ENCODE measurements at regions not wholly inside any gene's neighbourhood (a gene's known extent, or its start where the extent isn't known, plus 50 kb on each side); places are given as distances from the start of the nearest gene placed in this dataset.

DNA sequence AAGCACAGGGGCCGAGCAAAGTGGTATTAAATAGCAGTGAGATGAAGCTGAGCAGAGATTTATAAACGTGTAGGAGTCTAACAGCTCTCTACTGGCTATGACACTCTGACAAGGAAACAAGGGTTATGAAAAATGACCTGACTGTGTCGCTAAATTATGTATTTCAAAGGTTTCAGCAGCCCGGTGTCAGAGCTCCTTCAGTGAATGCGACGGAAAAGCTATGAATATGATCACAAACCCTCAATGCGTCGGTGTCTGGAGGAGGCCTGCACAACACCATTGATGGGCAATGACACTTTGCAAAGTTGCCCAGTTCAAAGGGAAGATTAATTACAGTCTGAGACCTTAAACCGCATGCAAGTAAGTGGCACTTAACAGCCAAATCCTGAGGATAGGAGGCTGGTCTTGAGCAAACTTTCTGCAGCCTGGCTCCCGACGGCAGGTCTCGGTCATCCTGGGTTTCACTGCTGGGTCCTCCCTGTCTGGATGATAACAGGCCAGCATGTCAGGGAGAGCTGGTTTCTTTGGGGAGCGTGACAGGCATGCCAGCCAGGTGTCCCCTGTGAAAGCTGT is 615.1 kb upstream of the SALL3 start:
- H3K4me3 ChIP-seq (ENCODE audit: low read depth, low read length): no peak overlapping the region
- TF ChIP-seq, protein P1, sequence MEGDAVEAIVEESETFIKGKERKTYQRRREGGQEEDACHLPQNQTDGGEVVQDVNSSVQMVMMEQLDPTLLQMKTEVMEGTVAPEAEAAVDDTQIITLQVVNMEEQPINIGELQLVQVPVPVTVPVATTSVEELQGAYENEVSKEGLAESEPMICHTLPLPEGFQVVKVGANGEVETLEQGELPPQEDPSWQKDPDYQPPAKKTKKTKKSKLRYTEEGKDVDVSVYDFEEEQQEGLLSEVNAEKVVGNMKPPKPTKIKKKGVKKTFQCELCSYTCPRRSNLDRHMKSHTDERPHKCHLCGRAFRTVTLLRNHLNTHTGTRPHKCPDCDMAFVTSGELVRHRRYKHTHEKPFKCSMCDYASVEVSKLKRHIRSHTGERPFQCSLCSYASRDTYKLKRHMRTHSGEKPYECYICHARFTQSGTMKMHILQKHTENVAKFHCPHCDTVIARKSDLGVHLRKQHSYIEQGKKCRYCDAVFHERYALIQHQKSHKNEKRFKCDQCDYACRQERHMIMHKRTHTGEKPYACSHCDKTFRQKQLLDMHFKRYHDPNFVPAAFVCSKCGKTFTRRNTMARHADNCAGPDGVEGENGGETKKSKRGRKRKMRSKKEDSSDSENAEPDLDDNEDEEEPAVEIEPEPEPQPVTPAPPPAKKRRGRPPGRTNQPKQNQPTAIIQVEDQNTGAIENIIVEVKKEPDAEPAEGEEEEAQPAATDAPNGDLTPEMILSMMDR (conservative IDR thresholded peaks at IDR 0.05; ENCODE audit: low read depth, low read length): no peak

DNA sequence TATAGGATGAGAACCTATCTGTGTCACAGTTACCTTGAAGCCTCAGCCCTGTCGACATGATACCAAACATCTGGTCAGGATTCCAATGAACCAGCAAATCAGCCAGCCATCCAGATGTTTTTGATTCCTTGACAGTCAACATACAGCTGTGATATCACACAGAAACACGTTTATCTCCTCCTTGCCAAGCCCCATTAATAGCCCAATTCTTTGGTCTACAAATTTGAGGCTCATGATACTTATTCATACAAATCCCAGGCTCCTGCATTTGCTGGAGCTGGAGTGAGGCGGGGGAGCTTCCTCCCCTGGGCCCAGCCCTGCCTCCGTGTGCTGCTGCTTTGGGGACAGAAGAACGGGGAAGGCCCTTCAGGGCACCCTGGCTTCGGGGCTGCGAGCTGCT is 611.6 kb upstream of the SALL3 start:
- DNase-seq (ENCODE audit: low read depth): no peak
- TF ChIP-seq, protein P1 (conservative IDR thresholded peaks at IDR 0.05; ENCODE audit: low read depth, low read length): no peak

More for the DNA sequence above, 615.1 kb upstream of the SALL3 start:
- DNase-seq (ENCODE audit: low read depth): no peak

DNA sequence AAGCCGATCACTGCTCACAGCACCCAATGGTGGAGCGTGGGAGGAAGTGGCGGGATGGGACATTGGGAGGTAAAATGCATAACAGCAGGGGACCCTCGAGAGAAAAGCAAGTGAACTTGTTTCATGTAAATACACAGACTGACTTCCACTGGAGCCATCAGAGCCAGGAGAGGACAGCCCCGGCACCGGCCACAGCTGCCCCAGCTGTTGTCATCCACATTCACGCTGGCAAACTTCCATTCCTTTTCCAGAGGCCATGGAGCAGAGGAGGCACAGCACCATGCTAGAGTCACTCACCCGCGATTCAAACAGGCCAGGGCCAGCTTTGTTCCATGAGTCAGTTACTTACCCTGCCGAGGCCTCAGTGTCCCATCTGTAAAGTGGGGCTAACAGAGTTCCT is 610.9 kb upstream of the SALL3 start:
- DNase-seq (ENCODE audit: low read depth): no peak
- TF ChIP-seq, protein P1 (conservative IDR thresholded peaks at IDR 0.05; ENCODE audit: low read depth, low read length): no peak
- no peak overlapping the region for H3K4me3 ChIP-seq (ENCODE audit: low read depth, low read length)

More for the DNA sequence above, 611.6 kb upstream of the SALL3 start:
- no peak overlapping the region for H3K4me3 ChIP-seq (ENCODE audit: low read depth, low read length)

DNA sequence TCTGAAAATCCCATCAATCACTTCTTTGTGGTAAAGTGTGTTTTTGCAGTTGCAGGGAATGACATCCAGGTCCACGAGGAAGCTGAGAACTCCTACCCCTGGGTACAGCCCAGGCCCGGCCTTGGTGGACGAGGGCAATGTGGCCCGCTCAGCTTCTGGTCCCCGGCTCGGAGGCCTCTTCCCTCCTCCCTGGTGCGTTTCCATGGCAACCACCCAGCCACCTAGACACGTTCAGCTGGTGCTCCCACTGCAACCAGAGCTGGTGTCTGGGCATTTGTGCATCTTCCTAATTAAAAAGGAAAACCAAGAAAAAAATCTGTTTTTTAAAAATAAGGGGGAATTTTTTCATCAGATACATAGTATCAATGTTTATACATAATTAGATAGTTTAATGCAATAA is 603.6 kb upstream of the SALL3 start:
- H3K4me3 ChIP-seq (ENCODE audit: low read depth, low read length): no peak overlapping the region
- TF ChIP-seq, protein P1 (conservative IDR thresholded peaks at IDR 0.05; ENCODE audit: low read depth, low read length): no peak
- no peak for DNase-seq (ENCODE audit: low read depth)

DNA sequence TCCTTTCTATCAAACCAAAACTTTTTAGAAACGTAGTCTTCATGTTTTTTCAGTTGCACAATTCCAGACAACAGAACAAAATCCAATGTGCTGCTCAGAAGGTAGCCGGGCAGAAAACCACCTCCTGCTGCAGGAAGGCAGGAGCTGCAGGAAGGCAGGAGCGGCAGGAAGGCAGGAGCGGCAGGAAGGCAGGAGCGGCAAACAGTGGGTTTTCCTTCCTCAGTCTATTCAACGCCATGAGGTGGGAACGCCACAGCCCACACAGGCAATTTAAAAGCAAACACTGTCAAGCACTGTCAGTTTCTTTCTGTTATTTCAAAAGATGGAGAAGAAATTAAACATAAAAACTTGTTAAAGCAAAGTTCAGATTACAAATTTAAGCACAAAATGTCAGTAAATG is 601.2 kb upstream of the SALL3 start:
- no peak overlapping the region for H3K4me3 ChIP-seq (ENCODE audit: low read depth, low read length)
- no peak for DNase-seq (ENCODE audit: low read depth)
- TF ChIP-seq, protein P1 (conservative IDR thresholded peaks at IDR 0.05; ENCODE audit: low read depth, low read length): no peak

DNA sequence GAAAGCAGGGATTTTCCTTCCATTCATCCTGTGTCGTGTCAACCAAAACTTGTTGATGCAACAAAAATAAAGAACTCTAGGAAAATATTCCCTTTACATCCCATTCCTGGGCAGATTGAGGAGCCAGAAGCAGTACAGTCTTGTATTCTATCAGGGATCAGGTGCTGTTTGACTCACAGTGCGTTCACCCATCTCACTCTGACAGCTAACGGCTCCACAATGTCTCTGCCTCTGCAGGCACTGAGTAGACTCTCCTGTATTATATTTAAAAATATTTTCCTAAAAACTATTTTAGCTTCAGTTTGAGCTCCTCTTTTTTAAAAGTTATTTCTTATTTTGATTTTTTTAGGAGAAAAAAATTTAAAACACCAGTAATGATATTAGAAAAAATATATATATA is 600.6 kb upstream of the SALL3 start:
- no peak for DNase-seq (ENCODE audit: low read depth)
- H3K4me3 ChIP-seq (ENCODE audit: low read depth, low read length): no peak overlapping the region
- TF ChIP-seq, protein P1 (conservative IDR thresholded peaks at IDR 0.05; ENCODE audit: low read depth, low read length): no peak

DNA sequence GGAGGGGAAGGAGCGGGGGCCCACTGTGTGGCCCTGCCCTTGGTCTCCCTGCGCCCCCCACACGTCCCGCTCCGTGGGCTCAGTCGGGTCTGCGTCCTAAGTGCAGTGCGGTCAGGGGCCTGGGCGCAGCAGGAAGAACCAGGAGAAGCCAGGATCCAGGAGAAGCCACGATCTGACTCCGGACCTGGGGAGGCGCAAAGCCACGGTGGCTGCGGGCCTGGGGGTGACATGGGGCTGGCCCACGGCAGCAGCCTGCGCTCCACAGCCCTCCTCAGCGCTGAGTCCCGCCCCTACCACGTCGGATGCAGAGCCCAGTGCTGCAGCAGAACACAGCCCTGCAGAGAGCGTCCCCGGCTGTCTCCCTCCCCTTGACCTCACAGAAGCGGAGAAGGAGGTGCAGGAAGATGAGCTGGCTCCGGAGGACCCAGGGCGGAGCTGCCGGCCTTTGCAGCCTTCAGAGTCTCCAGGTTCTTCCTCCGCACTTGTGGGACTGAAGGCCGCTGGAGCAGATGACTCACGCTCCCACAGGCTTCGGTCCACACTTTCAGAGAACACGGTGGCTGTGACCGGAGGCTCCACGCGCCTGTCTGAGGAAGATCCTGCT is 589.2 kb upstream of the SALL3 start:
- no peak for DNase-seq (ENCODE audit: low read depth)
- H3K4me3 ChIP-seq (ENCODE audit: low read depth, low read length): no peak overlapping the region
- TF ChIP-seq, protein P1 (conservative IDR thresholded peaks at IDR 0.05; ENCODE audit: low read depth, low read length): no peak
